Renal cortex interstitium (tissue), 11 donors: ENCODE measurements at regions not wholly inside any gene's neighbourhood (a gene's known extent, or its start where the extent isn't known, plus 50 kb on each side); places are given as distances from the start of the nearest gene placed in this dataset.
"Not testable (repeated sequence)": the region's sequence is repeated elsewhere in the genome, so short reads cannot be mapped to it uniquely, and the experiment has no call there.

Source experiments
- DNase-seq, 11 donors: peaks; one replicate each; pipeline ENCODE4 v3.0.0-alpha.2; 2013; ENCODE audit warnings: low read depth in 9 of 11, low spot score in 4 of 11; ENCODE audit errors: extremely low read depth in 1 of 11

DNA sequence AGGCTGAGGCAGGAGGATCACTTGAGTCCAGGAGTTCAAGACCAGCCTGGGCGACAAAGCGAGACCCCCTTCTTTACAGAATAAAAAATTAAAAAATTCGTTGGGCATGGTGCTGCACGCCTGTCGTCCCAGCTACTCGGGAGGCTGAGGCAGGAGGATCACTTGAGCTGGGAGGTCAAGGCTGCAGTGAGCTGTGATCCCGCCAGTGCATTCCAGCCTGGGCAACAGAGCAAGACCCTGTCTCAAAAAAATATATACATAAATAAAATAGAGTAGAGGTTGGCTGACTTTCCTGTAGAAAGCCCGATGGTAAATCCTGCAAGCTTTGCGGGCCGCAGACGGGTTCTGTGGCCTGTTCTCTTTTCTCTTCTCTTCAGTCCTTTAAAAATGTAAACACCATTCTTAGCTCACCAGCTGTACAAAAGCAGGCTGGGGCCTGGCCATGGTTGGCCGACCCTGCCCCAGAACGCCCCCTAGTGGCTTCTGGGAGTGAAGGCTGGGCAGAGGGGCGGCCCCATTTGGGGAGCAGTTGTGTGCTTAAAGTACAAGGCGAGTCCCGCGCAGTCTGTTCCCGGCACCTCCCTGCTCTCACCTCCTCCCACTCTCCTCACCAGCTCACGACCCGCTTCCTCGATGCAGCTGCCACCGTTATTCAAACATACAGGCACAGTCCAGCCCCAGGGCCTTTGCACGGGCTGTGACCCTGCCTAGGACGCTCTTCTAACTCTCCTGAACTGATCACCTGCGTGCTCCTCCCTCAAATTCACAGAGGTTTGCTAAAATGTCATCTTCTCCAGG is 109.5 kb downstream of the CRLF3 start:
- not testable (repeated sequence) for DNase-seq

DNA sequence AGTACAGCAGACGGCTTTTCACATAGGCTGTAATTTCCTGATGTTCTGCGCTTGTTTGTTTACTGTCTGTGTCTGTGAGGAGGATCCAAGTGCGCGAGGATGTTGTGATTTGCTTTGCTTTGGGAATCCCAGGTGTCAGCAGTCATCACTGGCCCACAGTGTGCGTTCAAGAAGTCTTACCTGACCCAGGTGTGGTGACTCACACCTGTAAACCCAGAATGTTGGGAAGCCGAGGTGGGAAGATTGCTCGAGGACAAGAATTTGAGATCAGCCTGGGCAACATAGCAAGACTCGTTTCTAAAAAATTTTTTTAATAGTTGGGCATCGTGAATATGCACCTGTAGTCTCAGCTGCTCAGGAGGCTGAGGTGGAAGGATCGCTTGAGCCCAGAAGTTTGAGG is 110.7 kb downstream of the CRLF3 start:
- not testable (repeated sequence) for DNase-seq

DNA sequence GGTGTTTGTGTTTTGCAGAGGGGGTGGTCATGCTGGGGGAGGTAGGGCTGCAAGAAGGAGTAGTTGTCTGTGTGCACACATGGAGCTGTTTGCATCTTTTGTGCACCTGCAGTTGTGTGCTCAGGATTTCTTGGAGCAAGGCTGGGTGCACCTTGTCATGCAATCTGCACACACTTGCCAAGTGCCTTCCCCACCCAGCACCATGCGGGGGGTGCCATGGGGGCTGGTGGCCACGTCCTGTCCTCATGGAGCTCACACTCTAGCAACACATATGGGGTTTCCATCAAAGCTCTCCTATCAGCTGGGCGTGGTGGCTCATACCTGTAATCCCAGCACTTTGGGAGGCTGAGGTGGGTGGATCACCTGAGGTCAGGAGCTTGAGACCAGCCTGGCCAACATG is 111.6 kb downstream of the CRLF3 start:
- not testable (repeated sequence) for DNase-seq

DNA sequence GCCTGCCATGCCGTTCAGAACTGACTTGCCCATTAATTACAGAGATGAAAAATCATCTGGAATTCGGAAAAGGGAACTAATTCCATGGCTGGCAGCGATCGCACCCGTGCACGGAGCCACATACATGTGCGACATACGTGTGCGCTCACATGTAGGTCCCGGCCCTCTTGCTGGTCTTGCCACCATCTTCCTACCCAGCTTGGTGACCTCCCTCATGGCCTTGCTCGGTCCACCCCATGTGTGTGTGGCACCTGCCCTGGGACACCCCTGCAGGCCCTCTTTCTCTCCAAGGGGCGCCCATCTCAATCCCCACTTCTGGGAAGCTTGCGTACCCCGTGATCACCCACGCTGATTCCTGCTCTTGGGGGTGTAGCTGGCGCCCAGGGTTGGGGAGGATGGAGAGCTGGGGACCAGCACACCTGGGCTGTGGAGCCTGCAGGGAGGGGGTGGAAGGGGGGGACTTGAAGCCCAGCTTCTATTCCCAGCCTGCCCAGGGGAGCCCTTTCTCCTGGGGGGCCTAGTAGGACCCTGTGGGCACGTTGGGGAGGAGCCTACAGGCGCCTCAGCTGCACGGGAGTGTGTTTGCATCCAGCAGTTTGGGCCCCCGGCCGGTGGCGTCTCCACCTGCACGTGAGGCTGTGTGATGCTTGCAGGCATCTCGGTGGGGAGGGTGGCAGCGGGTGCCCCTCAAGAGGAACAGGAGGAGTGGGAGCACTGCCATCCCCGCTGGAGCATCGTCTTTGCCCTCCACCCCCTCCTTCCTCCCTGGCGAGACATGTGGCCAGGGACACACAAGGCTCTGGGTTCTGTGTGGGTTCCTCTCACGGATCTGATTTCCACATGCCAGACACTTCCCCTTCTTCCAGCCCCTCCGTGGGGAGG is 112.6 kb downstream of the CRLF3 start:
- DNase-seq = not testable (repeated sequence)

DNA sequence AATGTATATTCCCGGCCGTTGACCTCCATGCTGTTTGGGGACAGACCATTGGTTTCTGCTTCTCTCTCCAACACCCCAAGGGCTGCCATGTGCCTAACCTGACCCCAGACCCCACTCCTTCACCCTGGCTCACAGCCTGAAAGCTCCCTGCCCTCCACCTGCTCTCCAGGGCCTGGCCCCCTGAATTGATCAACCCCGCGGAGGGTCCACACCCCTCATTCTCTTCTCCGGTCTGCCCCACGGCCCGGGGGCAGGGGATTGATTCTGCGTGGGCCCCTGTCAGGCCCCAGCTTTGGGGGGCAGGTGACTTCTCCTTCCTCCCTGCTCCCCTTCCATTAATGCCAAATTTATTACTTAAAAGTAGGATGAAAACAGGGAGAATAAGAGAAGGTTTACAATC is 113.3 kb downstream of the CRLF3 start:
- DNase-seq = not testable (repeated sequence)

DNA sequence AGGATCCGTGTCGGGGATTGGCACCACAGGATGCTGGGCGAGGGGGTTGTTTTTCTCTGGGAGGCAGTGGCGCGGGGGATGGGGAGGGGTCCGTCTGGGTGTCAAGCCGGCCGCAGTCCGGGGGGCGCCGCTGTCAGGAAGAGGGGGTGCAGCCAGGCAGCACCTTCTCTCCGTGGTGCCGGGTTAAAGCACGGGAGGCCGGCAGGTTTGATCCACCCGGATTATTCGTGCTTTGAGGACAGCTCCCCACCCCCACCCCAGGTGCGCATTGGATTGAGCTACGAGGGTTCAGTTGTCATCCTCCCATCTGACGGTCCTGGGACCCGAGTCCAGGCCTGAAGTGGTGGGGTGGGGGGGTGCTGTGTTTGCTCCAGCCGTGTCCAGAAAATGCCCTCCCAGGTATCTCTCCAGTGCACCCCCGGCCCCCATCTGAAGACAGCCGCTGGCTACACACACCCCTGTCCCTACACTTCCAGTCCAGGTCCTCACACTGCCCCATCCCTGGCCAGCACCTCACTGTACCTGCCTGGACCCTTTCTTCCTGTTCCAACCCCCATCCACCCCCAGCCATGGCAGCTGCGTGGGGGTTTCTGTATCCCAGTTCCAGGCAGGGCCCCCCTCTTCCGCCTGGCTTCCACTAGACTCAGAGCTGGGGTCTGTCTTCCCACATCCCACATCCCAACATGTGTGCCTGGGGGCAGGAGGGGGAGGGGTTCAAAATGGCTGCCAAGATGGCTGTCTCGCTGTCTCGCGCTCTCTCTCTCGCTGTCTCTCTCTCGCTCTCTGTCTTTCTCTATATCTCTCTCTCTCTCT is 114.0 kb downstream of the CRLF3 start:
- DNase-seq = not testable (repeated sequence)

DNA sequence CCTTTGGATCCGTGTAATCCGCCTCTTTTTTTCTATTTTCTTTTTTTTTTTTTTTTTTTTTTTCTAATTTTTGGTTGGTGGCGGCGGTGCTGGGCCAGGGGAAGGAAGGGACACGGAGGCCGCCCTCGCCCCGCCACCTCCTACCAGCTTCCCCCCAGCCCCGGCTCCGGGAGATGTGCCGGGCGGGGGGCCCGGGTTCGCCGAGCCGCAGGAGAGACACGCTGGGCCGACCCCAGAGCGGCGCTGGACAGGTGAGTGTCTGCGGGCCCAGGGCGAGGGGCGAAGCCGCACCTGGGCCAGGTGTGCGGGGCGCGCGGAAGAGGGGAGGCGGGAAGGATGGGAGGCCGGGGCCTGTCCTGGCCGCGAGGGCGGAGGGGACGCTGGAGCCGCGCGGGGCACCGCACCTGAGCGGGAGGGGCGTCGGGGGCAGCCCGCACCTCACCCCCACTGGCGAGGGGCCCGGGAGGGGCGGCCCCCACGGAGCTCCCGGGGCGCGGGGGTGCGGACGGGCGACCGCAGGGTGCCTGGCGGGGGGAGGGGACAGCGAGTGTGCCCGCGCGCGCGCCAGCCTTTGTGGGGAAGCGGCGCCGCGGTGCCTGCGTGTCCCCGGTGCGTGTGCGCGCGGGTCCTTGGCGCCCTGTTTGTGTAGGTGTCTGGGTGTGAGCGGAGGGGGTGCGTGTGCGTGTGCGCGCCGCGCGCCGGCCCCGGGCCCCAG is 114.8 kb downstream of the CRLF3 start:
- DNase-seq = not testable (repeated sequence)

DNA sequence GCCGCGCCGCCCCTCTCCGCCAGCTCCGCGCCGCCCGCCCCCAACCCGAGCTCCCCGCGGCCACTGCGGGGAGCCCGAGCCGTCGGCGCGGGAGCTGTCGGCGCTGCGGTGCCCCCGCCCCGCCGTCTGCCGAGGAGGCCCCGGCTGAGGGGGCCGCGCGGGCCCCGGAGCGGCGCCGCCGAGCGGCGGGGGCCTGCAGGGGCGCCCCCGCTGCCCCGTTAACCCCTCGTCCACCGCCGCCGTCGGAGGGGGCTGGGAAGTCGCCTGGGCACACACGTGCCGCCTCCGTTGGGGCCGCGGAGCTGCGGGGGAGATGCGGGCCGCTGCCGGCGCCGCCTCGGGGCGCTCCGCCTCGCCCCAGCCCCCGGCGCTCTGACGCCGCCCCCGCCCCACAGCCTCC is 115.4 kb downstream of the CRLF3 start:
- DNase-seq = not testable (repeated sequence)

DNA sequence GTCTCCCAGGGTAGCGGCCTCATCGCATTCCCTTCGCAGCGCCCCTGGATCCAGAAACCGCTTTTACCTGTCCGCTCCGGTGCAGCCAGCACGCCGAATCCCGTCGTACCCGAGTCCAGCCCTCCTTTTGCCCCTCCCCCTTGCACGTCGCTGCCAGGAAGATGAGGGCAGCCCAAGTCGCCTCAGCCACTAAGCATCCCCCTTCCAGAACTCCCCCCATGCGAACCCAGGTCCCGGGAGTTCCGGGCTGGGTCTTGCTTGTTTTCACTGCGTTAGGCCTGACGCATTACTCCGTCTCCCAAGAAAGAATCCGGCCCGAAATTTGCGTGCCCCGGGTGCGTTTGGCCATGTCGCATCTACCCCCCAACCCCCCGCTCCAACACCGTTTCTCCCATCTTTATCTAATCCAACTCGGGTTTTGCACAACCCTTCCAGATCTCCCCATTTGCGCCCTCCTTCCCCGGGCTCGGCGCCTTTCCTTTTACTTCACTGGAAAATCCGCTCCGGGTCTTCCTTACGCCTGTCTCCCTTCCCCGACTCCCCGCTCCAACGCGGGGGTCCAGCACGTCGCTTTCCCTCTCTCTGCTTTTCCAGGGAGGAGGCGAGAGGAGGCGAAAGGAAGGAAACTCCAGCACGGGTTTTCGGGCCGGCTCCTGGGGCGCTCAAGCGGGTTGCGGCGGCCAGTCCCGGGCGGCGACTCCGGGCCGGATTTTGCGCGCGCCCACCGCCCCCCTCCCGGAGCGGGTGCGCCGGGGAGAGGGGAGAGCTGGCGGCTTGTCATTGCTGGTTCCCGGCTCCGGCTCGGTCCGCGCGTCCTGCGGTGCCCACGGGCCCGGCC is 116.0 kb downstream of the CRLF3 start:
- DNase-seq = peak; percentile 78 to 95 (median 90)

DNA sequence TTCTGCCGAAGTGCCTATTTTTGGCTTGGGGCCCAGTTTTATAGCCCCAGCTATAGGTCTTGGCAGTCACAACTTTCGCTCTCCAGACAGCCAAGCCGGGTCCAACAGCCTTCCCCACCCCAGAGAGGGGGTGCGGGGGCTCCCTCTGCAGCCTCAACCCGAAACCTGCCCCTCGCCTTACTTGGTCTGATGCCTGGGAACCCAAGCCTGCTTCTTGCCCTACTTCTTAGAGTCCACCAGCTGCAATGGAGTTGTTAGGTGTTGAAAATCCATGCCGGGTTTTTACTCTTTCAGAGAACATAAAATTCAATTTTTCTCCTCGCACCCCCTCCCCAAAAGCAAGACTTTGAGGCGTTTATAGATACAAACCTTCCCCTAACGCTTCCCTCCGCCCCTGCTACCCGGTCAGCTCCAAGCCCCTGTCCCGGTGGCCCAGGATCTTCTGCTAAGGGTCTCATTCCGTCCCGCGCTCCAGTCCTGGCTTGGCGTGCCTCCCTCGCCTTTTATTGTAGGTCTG is 116.7 kb downstream of the CRLF3 start:
- DNase-seq = peak in 1 of 11 donors; percentile 64

DNA sequence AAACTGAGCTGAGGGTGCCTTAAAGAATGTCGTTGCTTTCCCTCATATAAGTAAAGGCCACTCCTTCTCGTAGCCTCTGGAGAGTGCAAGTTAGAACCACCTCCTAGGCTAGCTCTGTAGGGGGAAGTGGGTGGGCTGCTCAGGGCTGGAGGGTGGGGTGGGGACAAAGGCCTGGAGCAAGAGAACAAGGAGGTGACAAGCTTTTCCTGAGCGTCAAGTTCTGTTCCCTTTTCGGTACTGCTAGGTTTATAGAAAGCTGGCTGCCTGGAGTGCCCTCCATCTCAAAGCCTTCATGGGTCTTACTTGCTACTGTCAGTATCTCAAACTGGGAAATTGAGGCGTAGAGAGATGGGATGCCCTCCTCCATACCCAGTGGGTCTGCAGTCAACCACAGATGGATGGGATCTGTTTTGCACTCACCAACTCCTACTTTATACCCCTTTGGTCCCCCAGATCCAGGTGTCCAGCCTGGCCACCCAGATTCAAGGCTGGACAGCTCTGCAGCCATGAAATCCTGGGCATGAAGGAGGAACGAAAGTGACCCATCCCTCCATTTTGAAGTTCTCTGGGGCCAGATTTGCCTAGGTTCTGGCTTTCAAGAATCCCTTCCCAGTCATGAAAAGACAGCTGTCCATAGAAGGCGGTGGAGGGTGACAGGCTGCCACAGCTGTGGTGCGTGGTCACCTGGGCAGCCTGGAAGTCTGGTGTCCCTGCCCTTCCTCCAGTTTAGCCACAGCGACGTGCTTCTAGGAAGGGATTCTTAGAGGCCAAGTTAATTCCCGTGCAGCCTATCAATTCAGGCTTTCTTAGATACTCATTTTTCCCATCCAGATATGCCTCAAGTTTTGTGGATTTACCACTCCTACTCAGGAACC is 117.8 kb downstream of the CRLF3 start:
- DNase-seq = not testable (repeated sequence)

DNA sequence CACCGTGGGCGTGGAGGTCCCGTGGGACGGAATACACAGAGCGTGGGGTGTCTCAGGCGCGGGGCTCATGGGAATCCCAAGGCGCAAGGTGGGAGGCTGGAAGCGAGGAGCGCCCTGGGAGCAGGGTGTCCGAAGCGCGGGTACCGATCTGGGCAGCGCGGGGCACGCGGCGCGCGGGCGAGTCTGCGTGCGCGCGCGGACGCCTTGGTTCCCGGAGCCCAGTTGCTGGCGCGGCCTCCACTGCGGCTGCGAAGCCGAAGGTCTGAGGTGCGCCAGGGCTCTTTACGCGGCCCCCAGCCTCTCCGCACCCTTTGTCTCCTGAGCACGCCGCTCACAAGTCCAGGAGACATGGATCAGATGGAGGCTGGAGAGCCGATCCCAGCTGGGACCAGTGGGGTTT is 118.5 kb downstream of the CRLF3 start:
- not testable (repeated sequence) for DNase-seq

DNA sequence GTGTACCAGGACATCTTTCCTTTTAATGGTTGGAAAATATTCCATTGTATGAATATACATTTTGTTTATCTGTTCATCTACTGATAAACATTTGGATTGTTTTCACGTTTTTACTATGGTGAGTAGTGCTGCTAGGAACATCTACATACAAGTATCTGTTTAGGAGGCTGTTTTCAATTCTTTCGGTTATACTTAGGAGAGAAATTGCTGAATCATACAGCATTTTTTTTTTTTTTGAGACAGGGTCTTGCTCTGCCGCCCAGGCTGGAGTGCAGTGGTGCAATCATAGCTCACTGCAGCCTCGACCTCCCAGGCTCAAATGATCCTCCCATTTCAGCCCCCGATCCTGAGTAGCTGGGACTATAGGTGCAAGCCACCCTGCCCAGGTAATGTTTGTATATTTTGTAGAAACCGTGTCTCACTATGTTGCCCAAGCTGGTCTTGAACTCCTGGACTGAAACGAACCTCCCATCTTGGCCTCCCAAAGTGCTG is 122.9 kb downstream of the CRLF3 start:
- no peak for DNase-seq

DNA sequence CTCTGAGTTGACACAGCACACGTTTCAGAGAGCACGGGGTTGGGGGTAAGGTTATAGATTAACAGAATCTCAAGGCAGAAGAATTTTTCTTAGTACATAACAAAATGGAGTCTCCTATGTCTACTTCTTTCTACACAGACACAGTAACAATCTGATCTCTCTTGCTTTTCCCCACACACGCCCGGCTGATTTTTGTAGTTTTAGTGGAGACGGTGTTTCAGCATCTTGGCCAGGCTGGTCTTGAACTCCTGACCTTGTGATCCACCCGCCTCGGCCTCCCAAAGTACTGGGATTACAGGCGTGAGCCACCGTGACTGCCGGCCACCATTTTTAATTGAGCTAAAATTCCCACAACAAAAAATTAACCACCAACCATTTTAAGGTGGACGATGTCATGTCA is 123.7 kb downstream of the CRLF3 start:
- not testable (repeated sequence) for DNase-seq

DNA sequence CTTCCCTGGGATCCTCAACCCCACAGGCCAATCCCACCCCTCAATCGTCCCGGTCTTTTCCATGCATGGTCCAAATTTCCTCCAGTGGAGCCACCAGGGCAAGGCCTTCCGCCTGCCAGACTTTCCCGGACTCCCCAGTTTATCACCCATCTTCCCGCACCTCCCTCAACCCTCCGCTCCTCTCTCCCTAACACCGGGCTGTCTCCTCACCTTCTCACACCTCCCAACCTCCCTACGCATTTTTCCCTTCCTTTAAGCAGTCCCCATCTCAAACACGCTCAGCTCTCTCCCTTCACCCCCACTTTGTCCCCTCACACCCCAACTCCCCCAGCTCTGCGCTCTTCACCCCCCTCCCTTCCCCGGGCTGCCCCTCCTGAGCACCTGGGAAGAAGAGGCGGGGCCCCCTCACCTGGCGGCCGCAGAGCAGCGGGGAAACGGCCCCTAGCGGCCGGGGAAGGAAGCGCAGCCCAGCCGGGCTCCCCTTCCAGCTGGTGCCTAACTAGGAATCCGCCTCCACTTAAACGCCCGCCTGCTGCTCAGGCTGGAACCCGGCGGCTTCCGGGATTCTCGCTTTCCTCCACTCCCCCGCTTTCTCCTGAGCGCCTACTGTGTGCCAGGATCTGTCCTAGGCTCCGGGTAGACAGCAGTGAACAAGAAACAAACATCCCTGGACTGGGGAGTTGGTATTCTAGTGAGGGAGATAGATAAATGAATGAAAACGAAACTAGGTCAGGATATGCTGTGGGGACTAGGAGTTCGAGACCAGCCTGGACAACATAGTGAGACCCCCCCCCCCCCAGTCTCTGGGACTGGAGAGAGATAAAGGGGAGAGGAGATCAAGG is 126.7 kb downstream of the CRLF3 start:
- peak in 3 of 11 donors; percentile 40 to 53 (median 53) for DNase-seq

DNA sequence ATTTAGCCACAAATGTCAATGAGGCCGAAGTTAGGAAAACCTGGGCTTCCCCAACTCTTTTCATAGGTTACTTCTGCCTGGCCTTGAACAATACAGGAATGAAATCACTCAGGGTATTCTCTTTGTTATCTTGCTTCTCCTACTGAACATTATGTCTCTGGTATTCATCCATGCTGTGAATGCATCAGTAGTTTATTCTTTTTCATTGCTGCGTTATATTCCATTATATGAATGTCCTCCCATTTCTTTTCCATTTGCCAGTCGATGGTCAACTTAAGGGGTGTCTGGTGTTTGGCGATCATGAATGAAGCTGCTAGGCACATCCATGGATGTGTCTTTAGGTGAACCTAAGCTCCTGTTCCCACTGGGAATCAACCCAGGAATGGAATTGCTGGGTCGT is 128.3 kb downstream of the CRLF3 start:
- no peak for DNase-seq
